COLO829 (cell line): ENCODE measurements at regions not wholly inside any gene's neighbourhood (a gene's known extent, or its start where the extent isn't known, plus 50 kb on each side); places are given as distances from the start of the nearest gene placed in this dataset.

ENCODE experiments used
- DNase-seq: peaks from one replicate; pipeline ENCODE4 v3.0.0; 2012; ENCODE audit warnings: low spot score

- peak; percentile 18 for DNase-seq
Measured at GRCh38 chrX:113741744-113742143, 842.1 kb upstream of the HTR2C start.

- no peak for DNase-seq
Measured at GRCh38 chrX:113728937-113729336, 854.9 kb upstream of the HTR2C start.

- no peak for DNase-seq
Measured at GRCh38 chrX:113726898-113727297, 857.0 kb upstream of the HTR2C start.

GRCh38 chrX:113726466-113726865 lies 857.4 kb upstream of the HTR2C start:
- DNase-seq, result no peak

- no peak for DNase-seq
Measured at GRCh38 chrX:113726009-113726408, 857.9 kb upstream of the HTR2C start.

- no peak for DNase-seq
Measured at GRCh38 chrX:113699939-113700338, 859.3 kb upstream of the AMOT start.

- no peak for DNase-seq
Measured at GRCh38 chrX:113675278-113675677, 834.6 kb upstream of the AMOT start.

- DNase-seq, result no peak
Measured at GRCh38 chrX:113651306-113651705, 810.7 kb upstream of the AMOT start.

GRCh38 chrX:113644426-113644825 lies 803.8 kb upstream of the AMOT start:
- peak; percentile 6 for DNase-seq

- no peak for DNase-seq
Measured at GRCh38 chrX:113634565-113634964, 793.9 kb upstream of the AMOT start.

- DNase-seq, result no peak
Measured at GRCh38 chrX:113629326-113629725, 788.7 kb upstream of the AMOT start.

- no peak for DNase-seq
Measured at GRCh38 chrX:113594123-113594841, 753.7 kb upstream of the AMOT start.

GRCh38 chrX:113586281-113586898 lies 745.8 kb upstream of the AMOT start:
- no peak for DNase-seq

GRCh38 chrX:113580486-113580885 lies 739.9 kb upstream of the AMOT start:
- no peak for DNase-seq

GRCh38 chrX:113558576-113558975 lies 717.9 kb upstream of the AMOT start:
- DNase-seq, result no peak

- DNase-seq, result peak; percentile 26
Measured at GRCh38 chrX:113551919-113552318, 711.3 kb upstream of the AMOT start.

- DNase-seq, result no peak
Measured at GRCh38 chrX:113548308-113549015, 707.8 kb upstream of the AMOT start.

GRCh38 chrX:113545040-113545439 lies 704.4 kb upstream of the AMOT start:
- DNase-seq, result peak; percentile 6

GRCh38 chrX:113539599-113540356 lies 699.1 kb upstream of the AMOT start:
- DNase-seq, result no peak

GRCh38 chrX:113529426-113530013 lies 688.9 kb upstream of the AMOT start:
- no peak for DNase-seq

- DNase-seq, result no peak
Measured at GRCh38 chrX:113522814-113523213, 682.2 kb upstream of the AMOT start.

GRCh38 chrX:113514906-113515305 lies 674.3 kb upstream of the AMOT start:
- peak; percentile 57 for DNase-seq
